GM18868 (cell line): ENCODE measurements at regions not wholly inside any gene's neighbourhood (a gene's known extent, or its start where the extent isn't known, plus 50 kb on each side); places are given as distances from the start of the nearest gene placed in this dataset.

ENCODE experiments used
- ATAC-seq: cut with Tn5 transposase; IDR thresholded peaks from one replicate; pipeline ENCODE4 v1.9.1; 2021; ENCODE audit warnings: mild to moderate bottlenecking, moderate library complexity; ENCODE audit not compliant: unreplicated experiment

DNA sequence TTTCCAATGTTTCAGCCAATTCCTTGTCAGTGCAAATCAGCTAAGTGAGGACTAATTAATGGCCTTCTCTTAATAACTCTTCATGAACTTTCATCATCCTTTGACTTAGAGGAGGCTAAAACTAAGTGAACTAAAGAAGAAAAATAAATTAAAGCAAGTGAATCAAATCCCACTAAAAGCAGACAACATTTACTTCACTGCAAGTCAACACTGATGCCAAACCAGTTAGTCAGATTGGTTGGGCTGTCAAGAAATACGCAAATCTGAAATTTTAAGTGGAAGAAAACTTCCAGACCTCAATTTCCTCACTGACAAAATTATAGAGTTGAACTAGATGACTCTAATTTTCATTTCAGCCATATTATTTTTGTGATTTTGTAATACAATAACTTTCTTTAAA, 137.2 kb upstream of the PRLR start:
- ATAC-seq = no peak

DNA sequence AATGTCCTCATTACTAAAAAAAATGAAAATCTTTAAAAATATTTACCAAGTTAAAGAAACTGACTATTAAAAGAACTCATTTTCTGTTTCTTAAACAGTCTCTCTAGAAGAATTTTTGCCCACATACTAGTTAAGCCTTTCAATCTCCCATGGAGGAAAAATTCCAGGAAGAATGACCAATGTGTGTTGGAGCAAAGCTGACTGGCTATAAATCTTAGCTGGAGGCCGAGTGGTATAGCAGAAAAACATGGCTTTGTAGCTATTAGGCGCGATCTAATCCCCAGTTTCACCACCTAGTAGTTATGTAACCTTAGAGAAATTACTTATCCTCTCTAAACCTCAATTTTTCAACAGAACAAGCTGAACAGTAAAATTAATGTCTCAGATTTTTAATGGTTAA, 135.5 kb upstream of the PRLR start:
- no peak for ATAC-seq

DNA sequence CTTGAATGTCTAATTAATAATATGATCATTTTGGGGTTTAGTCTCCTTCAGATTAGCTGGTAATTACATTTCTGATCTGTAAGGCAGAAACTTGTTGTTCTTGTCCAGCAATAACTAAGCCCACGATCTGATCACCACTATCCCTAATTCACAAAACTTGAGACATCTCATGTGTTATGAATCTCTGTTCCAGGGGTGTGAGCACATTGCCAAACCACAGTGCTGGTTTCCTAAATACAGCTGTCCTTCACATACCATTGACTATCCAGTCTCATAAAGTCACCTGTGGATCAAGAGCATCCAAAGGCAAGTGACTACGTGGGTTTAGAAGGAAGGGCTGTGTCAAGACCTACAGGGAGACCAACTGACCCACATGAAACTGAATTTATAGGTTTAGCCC, 134.1 kb upstream of the PRLR start:
- ATAC-seq = no peak

- no peak for ATAC-seq
These were observed 133.2 kb upstream of the PRLR start for GRCh38 chr5:35363387-35363965.

GRCh38 chr5:35362772-35363171, 132.5 kb upstream of the PRLR start:
- no peak for ATAC-seq

- ATAC-seq = peak; percentile 61
These were observed 130.4 kb upstream of the PRLR start for GRCh38 chr5:35360671-35361070.

GRCh38 chr5:35359859-35360258, 129.6 kb upstream of the PRLR start:
- no peak for ATAC-seq

DNA sequence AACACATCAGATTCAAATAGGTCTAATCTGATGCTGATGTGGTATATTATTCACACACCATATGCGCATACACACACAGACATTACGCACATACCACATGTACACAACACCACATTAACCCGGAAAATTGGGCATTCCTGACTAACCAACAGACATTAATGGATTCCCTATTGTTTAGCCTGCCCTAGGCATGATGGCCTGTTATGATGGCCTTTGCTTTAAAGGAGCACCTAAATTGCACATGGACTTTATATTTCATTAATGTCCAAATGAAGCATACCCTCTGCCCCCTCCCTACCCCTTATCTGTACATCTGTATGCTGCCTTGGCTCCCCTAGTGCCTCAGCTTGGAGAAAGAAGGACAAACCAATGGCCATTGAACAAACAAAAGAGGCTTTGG, 127.7 kb upstream of the PRLR start:
- no peak for ATAC-seq

DNA sequence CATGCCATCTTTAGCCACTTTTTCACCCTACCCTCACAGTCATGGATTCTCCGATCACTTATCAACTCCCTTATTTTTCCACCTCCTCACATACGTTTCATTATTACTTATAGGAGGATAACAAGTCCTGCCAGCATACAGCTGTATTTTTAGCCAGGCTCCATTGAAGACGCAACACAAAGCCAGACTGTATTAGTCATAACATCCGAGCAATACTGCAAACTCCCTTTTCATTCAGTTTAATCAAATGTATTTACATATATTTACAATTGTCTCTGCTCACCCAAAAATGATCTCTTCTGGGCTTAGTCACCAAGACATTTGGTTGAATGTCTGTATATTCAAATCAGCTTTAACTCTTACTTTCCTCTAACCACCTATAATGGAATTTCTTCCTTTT, 126.4 kb upstream of the PRLR start:
- no peak for ATAC-seq

GRCh38 chr5:35354751-35355150, 124.5 kb upstream of the PRLR start:
- ATAC-seq = no peak

- ATAC-seq = no peak
These were observed 114.9 kb upstream of the PRLR start for GRCh38 chr5:35345222-35345621.

DNA sequence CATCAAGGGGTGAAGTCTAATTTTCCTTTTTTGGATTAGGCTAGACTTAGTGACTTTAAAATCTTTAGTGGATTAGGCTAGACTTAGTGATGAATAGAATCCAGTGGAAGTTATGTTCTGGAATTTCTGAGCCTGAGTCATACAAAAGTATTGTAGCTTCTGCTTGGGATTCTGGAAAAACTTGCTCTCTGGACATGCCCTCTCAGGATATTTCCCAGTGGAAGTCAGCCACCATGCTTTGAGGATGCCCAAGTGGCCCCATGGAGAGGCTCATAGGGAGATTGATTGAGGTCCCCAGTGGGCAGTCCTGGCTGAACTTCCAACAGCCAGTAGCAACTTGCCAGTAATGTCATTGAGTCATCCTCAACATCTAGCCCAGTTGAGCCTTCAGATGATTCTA, 112.4 kb upstream of the PRLR start:
- ATAC-seq = no peak

GRCh38 chr5:35341189-35341588, 110.9 kb upstream of the PRLR start:
- no peak for ATAC-seq

DNA sequence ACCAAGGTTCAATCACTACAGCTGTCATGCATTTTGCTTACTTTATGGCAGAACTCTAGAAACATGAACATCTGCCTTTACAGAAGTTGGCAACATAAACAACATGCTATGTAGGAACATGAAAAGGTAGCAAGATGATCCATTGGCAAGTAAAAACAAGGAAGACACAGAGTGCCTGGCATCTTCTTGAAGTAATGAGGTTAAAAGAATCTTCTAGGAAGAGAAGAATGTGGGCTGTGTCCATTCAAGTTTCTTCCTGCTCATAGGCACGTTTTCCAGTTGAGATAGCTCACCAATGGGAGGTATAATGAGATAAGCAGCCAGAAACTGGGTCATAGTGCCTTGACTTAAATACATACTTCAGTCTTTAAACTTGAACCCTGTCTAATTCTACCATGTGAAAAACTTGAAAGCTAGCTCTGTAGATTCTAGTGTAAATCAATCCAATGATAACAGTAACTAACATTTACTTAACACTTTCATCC, 109.4 kb upstream of the PRLR start:
- no peak for ATAC-seq

DNA sequence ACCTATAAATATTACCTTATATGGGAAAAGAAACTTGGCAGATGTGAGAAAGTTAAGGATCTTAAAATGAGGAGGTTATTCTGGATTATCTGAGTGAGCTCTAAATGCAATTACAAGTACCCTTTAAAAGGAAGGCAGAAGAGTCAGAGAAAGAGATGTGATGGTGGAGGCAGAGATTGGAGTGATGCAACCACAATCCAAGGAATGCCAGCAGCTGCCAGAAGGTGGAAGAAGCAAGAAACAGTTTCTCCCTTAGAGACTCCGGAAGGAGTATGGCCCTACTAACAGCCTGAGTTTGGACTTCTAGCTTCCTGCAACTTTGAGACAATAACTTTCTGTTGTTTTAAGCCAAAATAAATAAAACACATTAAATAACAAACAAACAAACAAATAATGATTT, 108.7 kb upstream of the PRLR start:
- ATAC-seq = no peak

DNA sequence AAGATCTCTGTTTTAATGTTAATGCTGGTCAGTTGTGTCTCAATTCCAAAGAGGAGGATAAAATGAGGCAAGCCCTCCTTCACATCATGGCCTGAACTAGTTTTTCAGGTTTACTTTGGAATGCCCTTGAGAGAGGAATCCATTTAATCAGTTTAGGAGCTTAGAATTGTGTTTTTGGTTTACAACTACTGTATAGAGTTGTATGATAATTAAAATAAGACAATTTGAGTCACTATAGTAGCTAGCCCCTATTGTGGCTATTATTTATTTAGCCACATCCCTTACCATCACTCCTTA, 107.8 kb upstream of the PRLR start:
- ATAC-seq = no peak

GRCh38 chr5:35337340-35338156, 107.3 kb upstream of the PRLR start:
- no peak for ATAC-seq

- no peak for ATAC-seq
These were observed 105.9 kb upstream of the PRLR start for GRCh38 chr5:35336230-35336629.

- ATAC-seq = no peak
These were observed 105.5 kb upstream of the PRLR start for GRCh38 chr5:35335752-35336151.

- no peak for ATAC-seq
These were observed 103.1 kb upstream of the PRLR start for GRCh38 chr5:35333366-35333765.

DNA sequence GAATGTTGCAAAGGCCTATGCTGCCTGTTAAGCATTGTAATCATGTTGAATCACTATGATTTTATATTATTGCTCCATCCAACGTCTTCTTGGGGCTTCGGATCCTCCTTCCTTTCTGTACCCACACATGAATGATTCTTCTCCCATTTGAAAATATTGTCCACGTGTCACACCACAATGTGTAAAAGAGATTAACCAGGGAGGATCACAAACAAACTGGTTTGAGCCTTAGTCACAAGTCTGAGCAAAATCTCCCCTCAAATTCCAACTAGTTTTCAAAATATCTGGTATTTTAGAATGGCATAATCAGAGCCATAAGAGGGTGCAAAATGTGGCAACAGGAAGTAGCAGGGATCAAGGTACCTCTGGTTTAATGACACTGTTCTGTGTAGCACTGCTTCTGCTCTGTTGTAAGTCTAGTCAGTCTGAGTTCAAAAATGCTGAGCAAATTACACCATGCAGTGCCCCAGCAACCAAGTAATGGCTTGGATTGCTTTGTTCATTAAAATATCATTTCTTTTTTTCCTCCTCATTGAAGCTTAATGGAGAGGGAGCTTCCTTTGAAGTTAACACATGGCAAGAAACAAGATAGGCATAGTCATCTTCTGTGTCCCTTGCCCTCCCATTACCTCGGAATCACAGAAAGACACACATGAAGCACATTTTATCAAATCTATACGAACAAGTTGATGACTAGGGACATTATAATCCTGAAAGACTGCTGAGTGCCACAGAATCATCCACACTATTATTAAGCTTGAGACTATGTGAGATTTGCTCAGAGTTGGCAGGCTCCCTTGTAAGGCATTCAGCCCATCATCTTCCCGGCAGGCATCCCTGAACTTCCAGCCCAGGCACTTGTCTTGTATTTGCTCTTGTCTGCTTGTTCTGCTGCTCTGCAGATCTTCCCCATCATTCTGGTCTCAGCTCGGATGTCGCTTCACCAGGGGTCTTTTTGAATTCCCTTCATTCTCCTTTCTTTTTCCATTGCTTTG, 102.0 kb upstream of the PRLR start:
- ATAC-seq = no peak

GRCh38 chr5:35325836-35326235, 95.5 kb upstream of the PRLR start:
- ATAC-seq = no peak
